Muscle layer of colon (tissue), 2 donors: ENCODE measurements at regions not wholly inside any gene's neighbourhood (a gene's known extent, or its start where the extent isn't known, plus 50 kb on each side); places are given as distances from the start of the nearest gene placed in this dataset.

Experiments used
- H3K27ac ChIP-seq: one replicate; pipeline ENCODE4 v1.7.0; 2013; ENCODE audit warnings: low read depth, mild to moderate bottlenecking, low read length, moderate library complexity
- H3K27me3 ChIP-seq, 2 donors: one replicate each; pipeline ENCODE4 v1.7.0; 2013; ENCODE audit warnings: low read length in 2 of 2, mild to moderate bottlenecking in 2 of 2; ENCODE audit not compliant: insufficient read depth in 2 of 2, control insufficient read depth in 1 of 2
- H3K36me3 ChIP-seq: one replicate; pipeline ENCODE4 v1.7.0; 2013; ENCODE audit warnings: mild to moderate bottlenecking, low read length; ENCODE audit not compliant: insufficient read depth
- H3K4me1 ChIP-seq: one replicate; pipeline ENCODE4 v1.7.0; 2013; ENCODE audit warnings: mild to moderate bottlenecking, low read length; ENCODE audit not compliant: insufficient read depth
- H3K4me3 ChIP-seq, 2 donors: one replicate each; pipeline ENCODE4 v1.7.0; 2013; ENCODE audit warnings: low read length in 2 of 2, low read depth in 1 of 2, mild to moderate bottlenecking in 1 of 2, moderate library complexity in 1 of 2
- H3K9ac ChIP-seq: one replicate; pipeline ENCODE4 v1.7.0; 2013; ENCODE audit warnings: low read length
- H3K9me3 ChIP-seq: one replicate; pipeline ENCODE4 v1.7.0; 2013; ENCODE audit warnings: mild to moderate bottlenecking, low read length
- donor health status: abdominal sarcoma.
- donor health status: Adenocarcinoma of cecum.

DNA sequence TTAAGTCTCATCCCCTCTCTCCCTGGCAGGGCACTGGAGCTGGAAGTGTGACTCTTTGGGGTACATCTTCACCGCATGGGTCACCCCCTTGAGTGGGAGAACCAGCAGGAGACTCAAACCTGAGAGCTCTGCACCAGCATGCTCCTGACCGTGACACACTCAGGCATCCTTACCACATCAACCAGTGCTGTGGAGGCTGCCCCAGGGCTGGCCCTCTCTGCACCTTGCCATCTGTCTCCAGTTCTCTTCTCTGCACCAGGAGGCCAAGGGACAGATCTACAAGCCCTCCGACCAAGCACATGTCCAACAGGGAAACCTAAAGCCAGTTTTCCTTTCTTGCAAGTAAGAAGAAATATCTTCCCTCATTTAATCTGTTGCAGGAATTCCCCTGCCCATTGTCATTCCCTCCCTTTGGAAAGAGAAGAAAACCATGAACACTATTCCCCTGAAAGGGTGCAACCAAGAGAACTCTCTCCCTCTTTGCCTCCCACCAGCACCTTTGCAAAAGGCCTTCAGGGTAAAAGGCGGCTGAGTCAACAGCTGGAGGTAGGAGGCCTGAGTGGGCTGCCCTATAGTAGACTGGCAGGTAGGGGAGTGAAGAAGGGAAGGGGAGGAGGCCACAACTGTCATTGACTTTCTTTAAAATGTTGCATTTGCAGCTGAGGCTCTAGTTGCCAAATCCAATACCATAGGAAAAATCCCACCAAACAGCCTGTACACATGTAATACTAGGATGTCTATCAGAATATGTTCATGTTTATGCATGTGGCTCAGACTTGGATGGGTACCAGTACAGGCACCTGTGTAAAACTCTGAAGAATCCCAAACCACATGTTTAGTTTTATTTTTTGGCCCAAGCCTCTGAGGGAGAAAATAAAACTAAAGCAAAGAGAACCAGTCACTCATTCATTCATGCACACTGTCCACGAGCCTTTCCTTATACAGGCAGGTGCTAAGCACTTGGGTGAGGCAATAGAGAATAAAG is 117.0 kb downstream of the WT1 start:
- H3K9me3 ChIP-seq: no peaks in the 10 kb centered on the region
- H3K36me3 ChIP-seq: no peaks in the 10 kb centered on the region
- H3K9ac ChIP-seq: no peak overlapping the region
- H3K4me3 ChIP-seq: no peak overlapping the region
- no peaks in the 10 kb centered on the region for H3K4me1 ChIP-seq
- H3K27me3 ChIP-seq: no peaks in the 10 kb centered on the region
- H3K27ac ChIP-seq: no peak overlapping the region

DNA sequence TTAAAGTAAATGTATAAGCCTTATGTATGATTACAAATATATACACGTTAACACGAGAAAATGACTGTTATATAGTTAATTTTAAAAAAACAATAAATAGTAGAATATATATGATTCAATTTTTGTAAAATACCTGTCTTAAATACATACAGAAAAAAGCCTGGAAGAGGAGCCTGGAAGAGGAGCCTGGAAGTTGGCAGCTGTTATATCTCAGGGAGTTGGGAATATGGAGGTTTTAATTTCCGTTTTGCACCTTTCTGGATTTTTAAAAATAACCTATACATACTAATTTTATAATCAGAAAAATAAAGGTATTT is 111.6 kb downstream of the WT1 start:
- no peak overlapping the region for H3K27ac ChIP-seq
- no peaks in the 10 kb centered on the region for H3K36me3 ChIP-seq
- H3K9me3 ChIP-seq: no peaks in the 10 kb centered on the region
- H3K4me1 ChIP-seq: no peaks in the 10 kb centered on the region
- H3K9ac ChIP-seq: no peak overlapping the region
- no peaks in the 10 kb centered on the region for H3K27me3 ChIP-seq
- H3K4me3 ChIP-seq: no peak overlapping the region

DNA sequence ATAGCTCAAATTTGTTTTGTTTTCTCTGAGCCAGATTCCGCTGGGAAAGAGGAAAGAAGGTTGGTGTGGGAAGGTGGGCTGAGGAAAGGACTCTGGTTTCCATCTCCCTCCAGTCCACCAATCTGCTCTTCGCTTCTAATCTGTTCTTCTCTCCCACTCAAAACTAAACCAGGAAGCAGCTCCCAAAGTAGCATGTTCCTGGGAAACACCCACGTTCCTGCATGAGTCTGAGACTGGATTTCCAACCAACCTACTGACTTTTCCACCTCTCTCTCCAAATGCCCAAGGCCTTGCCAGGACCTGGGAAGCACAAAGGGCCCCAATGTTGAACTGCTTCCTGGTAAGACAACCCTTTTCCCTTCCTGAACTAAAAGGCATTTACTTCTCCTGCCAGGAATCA is 110.2 kb downstream of the WT1 start:
- H3K4me1 ChIP-seq: no peaks in the 10 kb centered on the region
- no peaks in the 10 kb centered on the region for H3K27me3 ChIP-seq
- H3K36me3 ChIP-seq: no peaks in the 10 kb centered on the region
- H3K9ac ChIP-seq: no peak overlapping the region
- no peaks in the 10 kb centered on the region for H3K9me3 ChIP-seq
- no peak overlapping the region for H3K4me3 ChIP-seq
- no peak overlapping the region for H3K27ac ChIP-seq

DNA sequence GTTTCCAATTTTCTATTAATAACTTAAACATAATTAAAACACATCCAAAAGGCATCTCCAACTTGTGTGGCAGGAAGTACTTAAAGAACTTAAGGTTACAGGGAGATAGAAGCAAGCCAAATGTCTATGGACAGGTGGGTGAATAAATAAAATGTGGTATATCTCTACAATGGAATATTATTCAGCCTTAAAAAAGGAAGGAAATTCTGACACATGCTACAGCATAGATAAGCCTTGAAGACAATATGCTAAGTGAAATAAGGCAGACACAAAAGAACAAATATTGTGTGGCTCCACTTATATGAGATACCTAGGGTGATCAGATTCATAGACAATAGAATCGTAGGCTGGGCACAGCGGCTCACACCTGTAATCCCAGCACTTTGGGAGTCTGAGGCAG is 109.6 kb downstream of the WT1 start:
- no peaks in the 10 kb centered on the region for H3K36me3 ChIP-seq
- H3K27me3 ChIP-seq: no peaks in the 10 kb centered on the region
- no peak overlapping the region for H3K4me3 ChIP-seq
- H3K4me1 ChIP-seq: no peaks in the 10 kb centered on the region
- H3K9me3 ChIP-seq: no peaks in the 10 kb centered on the region
- no peak overlapping the region for H3K27ac ChIP-seq
- H3K9ac ChIP-seq: no peak overlapping the region

DNA sequence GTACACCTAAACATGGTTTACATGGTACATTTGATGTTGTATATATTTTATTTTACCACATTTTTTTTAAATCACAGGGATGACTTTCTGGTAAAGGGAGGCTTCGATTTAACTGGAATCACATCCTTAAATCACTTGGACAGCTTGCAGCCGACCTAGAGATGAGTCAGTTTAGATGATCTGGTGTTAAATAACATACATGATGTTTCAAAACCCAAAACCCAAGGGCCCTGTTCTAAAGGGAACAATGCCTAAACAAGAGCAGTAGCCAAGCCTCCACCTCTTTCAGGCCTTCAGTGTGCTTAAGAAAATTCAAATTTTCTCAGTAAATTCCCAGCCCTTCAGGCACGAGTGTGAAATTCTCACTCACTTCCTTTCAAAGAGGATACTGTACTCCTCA is 108.8 kb downstream of the WT1 start:
- Histone ChIP-seq H3K4me1 (no peaks in the 10 kb centered on the region), H3K27ac (no peak overlapping the region)

DNA sequence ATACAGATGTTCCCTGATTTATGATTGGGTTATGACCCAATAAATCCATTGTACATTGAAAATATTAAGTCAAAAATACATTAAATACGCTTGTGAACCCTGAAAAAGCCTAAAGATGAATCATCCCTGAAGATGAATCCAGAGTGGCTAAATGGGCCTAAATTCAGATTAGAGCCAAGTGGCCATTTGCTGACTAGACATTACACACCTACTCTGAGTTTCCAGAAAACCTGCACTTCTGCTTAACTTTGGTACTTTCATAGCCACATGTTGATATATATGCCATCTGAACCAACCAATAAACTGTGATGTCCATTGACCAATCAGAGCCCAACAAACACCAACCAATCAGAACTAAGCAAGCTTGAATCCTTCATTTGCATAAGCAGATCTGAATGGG is 106.9 kb downstream of the WT1 start:
- Histone ChIP-seq H3K4me3 (no peak overlapping the region), H3K9me3 (no peaks in the 10 kb centered on the region), H3K4me1 (no peaks in the 10 kb centered on the region), H3K27me3 (peaks cover 0 to 3% of the 10 kb centered on the region in 2 donors), H3K27ac (no peak overlapping the region), H3K36me3 (no peaks in the 10 kb centered on the region), H3K9ac (no peak overlapping the region)

More for the DNA sequence above, 108.8 kb downstream of the WT1 start:
- Histone ChIP-seq H3K9me3 (no peaks in the 10 kb centered on the region), H3K4me3 (no peak overlapping the region), H3K9ac (no peak overlapping the region), H3K36me3 (no peaks in the 10 kb centered on the region), H3K27me3 (no peaks in the 10 kb centered on the region)

DNA sequence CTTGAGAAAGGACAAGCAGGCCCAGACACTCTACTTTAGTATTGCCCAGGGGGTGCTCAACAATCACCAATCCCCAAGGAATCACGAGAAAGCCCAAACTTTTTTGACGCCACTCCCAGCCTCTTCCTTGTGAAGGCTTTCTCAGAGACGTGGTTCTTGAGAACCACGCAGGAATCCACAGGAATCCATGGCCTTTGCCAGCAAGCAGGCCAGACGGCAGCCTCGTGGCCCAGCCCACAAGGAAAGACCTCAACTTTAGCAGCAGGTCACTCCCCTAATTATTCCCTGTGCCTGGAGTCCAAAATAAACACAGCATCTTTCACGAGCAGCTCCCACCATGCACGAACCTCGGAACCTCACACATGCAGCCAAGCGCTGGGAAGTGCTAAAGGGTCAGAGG is 104.2 kb downstream of the WT1 start:
- Histone ChIP-seq H3K27me3 (peaks cover 0 to 15% of the 10 kb centered on the region in 2 donors), H3K27ac (no peak overlapping the region), H3K4me3 (no peak overlapping the region), H3K36me3 (no peaks in the 10 kb centered on the region), H3K4me1 (no peaks in the 10 kb centered on the region), H3K9me3 (no peaks in the 10 kb centered on the region), H3K9ac (no peak overlapping the region)

DNA sequence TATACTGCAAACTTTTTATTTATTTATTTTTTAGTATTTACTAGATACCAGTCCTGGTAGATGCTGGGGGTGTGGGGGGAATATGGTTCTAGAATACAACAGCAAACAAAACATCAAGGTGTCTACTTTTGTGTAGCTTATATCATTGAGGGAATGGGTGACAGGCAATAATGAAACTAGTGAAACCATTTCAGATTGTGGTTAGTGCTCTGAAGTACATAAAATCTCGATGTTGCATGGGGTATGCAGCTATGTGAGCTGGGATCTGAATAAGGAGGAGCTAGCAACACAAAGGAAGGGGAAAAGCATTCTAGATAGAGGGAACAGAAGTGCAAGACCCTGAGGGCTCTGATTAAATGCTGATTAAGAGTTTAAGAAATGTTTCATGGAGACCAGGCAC is 103.5 kb downstream of the WT1 start:
- Histone ChIP-seq H3K4me3 (no peak overlapping the region), H3K9ac (no peak overlapping the region), H3K4me1 (no peaks in the 10 kb centered on the region), H3K9me3 (no peaks in the 10 kb centered on the region), H3K27me3 (peaks cover 0 to 15% of the 10 kb centered on the region in 2 donors), H3K36me3 (no peaks in the 10 kb centered on the region), H3K27ac (no peak overlapping the region)

DNA sequence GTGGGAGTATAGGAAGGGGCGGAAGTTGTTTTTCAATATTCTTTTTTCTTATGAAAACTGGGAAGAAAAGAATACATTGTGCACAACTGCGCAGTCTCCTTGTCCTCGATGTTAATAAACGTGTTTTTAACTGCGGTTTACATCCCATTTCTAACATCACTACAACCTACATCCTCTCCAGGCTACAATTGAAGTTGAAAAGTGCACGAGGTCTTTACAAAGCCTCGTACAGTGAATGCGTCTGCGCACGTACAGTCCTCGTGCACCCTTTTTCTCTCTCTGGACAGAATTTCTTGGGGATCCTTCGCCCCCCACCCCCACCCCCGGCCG is 102.4 kb downstream of the WT1 start:
- Histone ChIP-seq H3K27me3 (peaks cover 0 to 15% of the 10 kb centered on the region in 2 donors), H3K9me3 (no peaks in the 10 kb centered on the region), H3K9ac (no peak overlapping the region), H3K27ac (no peak overlapping the region), H3K4me3 (peak overlapping the region; percentile 29 to 51), H3K4me1 (no peaks in the 10 kb centered on the region), H3K36me3 (no peaks in the 10 kb centered on the region)

DNA sequence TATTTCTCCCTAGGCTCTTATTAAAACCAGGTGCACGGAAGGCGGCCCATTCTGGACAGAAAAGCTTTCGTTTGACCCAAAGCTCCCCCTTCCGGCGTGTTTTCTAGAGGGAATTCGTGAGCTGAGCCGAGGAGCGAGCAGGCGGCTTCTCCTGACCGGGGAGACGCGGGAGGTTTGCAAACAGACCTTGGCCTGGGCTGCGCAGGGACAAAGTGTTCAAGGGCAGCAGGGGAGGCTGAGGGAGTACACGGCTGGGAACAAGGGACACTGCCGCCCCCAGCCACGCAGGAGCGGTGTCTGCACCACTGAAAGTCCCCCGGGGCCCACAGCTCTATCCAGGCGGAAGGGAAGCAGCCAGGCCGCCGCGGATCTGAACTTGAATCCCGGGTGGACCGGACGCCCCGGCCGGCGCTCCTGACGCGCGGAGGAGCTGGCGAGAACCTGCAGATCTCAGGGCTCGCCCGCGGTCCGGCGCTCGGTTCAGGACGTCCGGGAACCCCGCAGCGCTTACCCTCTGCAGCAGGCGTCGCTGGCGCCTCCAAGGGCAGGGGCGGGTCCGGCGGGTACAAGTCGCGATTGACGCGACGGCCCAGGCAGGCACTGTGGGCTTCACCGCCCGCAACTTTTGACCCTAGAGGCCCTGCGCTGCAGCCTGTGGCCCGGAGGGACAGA is 101.9 kb downstream of the WT1 start:
- peaks cover 0 to 15% of the 10 kb centered on the region in 2 donors for H3K27me3 ChIP-seq
- no peak overlapping the region for H3K9ac ChIP-seq
- no peaks in the 10 kb centered on the region for H3K36me3 ChIP-seq
- H3K9me3 ChIP-seq: no peaks in the 10 kb centered on the region
- H3K4me3 ChIP-seq: peak overlapping the region; percentile 29 to 51
- no peaks in the 10 kb centered on the region for H3K4me1 ChIP-seq
- H3K27ac ChIP-seq: no peak overlapping the region

DNA sequence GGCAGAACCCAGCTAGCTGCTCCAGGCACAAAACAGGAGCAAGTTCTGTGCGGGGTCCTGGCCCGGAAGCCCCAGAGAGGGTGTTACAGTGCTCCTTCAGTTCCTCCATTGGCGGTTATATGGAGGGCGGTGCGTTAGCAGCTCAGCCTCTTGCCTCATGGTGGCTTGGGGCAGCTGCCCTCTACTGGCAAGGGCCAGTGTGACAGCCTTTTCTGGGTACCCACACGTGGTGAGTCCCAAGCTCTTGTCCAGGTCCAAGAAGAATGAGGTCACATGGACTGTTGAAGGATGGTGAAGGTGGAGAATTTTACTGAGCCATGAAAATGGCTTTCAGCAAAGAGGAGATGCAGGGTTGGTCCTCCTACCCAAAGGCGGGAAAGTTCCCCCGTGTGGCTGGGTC is 100.5 kb downstream of the WT1 start:
- Histone ChIP-seq H3K27ac (no peak overlapping the region), H3K4me3 (no peak overlapping the region), H3K9me3 (no peaks in the 10 kb centered on the region), H3K36me3 (no peaks in the 10 kb centered on the region), H3K9ac (no peak overlapping the region), H3K27me3 (peaks cover 0 to 15% of the 10 kb centered on the region in 2 donors), H3K4me1 (no peaks in the 10 kb centered on the region)
